GM18511 (cell line): ENCODE measurements at regions not wholly inside any gene's neighbourhood (a gene's known extent, or its start where the extent isn't known, plus 50 kb on each side); places are given as distances from the start of the nearest gene placed in this dataset.
"Not testable (repeated sequence)": the region's sequence is repeated elsewhere in the genome, so short reads cannot be mapped to it uniquely, and the experiment has no call there.

ENCODE experiments used
- ATAC-seq: cut with Tn5 transposase; IDR thresholded peaks from one replicate; pipeline ENCODE4 v1.9.1; 2021; ENCODE audit warnings: mild to moderate bottlenecking, moderate library complexity; ENCODE audit not compliant: unreplicated experiment

- no peak for ATAC-seq
Measured at GRCh38 chr12:128078301-128078971, 188.5 kb upstream of the TMEM132C start.

DNA sequence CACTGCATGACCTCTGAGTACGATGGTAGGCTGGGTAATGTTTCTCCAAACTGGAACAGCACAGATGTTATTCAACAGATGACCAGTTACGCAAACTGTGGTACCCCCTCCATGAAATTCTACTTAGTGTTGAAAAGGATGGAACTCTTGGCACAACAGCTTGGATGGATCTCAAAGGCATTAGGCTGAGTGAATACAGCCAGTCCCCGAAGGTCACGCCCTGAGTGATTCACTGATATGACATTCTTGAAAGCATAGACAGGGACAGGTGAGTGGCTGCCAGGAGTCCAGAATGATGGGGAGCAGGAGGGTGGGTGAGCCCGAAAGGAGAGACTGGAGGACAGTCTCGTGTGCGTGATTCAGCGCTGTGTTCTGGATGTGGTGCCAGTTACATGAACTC lies 187.5 kb upstream of the TMEM132C start:
- ATAC-seq = no peak

- no peak for ATAC-seq
Measured at GRCh38 chr12:128083132-128083729, 183.7 kb upstream of the TMEM132C start.

DNA sequence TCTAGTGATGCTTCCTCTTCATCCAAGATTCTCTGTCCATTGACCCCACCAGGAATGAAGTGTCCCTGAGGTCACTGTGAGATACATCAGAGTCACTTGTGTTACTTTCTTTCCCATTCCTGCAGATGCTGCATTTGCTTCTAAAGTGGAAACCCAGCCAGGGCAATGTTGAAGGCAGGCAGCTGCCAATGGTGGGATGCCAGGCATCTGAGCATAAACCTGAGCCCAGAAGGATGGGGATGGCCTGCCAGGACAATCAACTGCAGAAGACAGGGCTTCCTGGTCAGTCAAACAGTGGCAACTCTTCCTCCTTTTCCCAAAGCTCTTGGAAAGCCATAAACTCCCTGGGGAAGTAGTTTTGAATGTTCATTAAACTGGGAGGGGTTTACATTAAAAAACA lies 178.0 kb upstream of the TMEM132C start:
- no peak for ATAC-seq

- ATAC-seq = no peak
Measured at GRCh38 chr12:128089961-128090360, 177.0 kb upstream of the TMEM132C start.

GRCh38 chr12:128091101-128091720 lies 175.8 kb upstream of the TMEM132C start:
- ATAC-seq = no peak

- ATAC-seq = no peak
Measured at GRCh38 chr12:128091951-128092382, 175.0 kb upstream of the TMEM132C start.

- ATAC-seq = no peak
Measured at GRCh38 chr12:128098730-128099129, 168.2 kb upstream of the TMEM132C start.

GRCh38 chr12:128103152-128103551 lies 163.8 kb upstream of the TMEM132C start:
- ATAC-seq = no peak

DNA sequence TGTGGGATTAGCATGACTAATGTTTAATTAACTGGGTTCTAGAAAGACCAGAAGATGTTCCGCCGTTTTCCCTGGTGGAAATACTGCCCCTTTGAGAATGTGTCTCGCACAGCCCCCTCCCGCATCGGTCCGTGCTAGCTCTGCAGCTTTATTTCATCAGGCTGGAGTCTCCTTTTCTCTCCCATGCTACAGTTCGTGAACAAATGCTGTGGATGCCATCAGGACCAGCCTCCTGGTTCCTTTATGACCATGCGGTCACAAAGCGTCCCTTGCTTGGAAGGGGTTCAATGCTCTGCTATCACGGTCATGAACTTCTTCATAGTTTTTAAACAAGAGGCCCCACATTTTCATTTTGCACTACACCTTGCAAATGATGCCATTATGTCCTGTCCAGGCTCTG lies 157.7 kb upstream of the TMEM132C start:
- no peak for ATAC-seq

- ATAC-seq = no peak
Measured at GRCh38 chr12:128109636-128110035, 157.3 kb upstream of the TMEM132C start.

- no peak for ATAC-seq
Measured at GRCh38 chr12:128111333-128111732, 155.6 kb upstream of the TMEM132C start.

DNA sequence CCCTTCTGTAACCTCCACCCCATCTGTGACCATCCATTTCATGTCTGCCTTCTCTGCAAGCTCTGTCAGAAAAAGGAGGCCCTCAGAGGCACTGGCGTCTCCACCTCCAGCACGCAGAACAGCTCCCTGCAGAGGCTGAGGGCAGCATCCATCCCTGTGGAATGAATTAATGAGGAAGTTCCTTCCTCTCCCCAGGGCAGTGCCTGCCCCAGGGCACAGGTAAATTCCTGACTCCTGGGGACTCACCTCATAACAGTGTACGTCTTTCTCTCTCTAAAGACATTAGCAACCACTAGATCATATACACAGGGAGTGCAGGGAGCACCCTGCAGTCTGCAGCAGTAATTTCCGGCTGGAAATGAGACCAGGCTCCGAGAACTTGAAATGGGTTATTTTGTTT lies 155.0 kb upstream of the TMEM132C start:
- no peak for ATAC-seq

- ATAC-seq = not testable (repeated sequence)
Measured at GRCh38 chr12:128113250-128113649, 153.7 kb upstream of the TMEM132C start.

GRCh38 chr12:128114485-128114884 lies 152.5 kb upstream of the TMEM132C start:
- no peak for ATAC-seq

DNA sequence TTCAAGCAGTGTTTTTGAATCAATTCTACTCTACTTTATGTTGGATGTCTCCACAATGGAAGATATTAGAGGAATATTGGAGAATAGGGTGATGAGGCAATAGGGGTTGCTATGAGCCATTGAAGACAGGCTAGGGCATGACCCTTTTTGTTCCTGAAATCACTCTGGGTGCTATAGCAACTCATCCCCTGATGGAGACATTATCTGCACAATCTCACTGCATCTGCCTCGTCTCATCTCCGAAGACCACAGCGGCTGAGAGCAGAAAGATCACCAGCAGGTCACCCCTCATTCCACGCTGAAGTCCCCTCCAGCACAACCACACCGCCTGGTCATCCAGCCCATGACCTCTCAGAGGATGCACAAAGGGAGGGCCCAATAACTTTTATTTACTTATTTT lies 150.4 kb upstream of the TMEM132C start:
- ATAC-seq = no peak

DNA sequence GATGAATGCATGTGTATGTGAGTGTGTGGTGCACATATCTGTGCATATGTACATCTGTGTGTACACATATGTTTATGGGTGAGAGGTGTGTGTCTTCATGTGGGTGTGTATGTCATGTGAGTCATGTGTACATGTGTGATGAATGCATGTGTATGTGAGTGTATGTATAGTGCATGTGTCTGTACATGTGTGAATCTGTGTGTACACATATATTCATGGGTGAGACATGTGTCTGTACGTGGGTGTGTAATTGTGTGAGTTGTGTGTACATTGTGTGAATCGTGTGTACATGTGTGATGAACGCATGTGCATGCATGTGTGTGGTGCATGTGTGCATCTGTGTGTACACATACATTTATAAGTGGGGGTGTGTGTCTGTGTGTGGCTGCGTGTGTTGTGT lies 146.9 kb upstream of the TMEM132C start:
- ATAC-seq = no peak

DNA sequence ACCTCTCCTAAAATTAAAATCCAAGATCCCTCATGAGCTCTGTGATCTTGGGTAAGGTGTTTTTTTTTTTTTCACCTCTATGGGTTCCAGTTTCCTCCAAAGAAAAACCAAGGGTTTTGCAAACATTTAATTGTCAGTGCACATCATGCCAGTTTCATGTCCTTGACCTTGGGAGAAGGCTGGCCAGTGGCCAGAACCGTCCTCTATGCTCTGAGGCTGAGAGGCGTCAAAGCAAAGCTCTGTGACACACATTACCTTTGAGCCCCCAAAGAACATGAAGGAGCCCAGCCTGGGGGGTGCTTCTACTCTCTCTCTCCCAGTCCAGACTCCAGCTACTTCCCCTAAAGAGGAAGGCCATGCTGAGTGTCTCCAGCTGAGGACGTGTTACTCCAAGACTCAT lies 145.5 kb upstream of the TMEM132C start:
- no peak for ATAC-seq

- ATAC-seq = no peak
Measured at GRCh38 chr12:128123096-128123495, 143.9 kb upstream of the TMEM132C start.

DNA sequence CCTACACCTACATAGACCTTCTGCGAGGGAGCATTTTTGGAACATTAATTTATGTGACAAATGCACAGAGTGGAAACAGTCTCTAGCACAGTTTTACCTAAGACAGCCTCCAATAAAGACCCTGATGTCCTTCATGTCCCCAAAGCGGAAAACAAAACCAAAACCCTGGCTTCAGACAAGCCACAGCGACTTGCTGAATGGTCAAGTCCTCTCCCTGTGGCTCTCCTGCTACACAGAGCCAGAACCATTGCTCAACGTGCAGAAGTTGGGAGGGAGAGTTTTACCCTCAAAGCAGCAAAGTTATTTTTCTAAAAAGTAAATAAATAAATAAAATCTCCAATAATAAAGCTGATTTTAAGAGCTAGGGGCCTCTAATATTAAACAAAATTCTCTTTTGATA lies 135.0 kb upstream of the TMEM132C start:
- ATAC-seq = no peak

GRCh38 chr12:128133321-128134073 lies 133.5 kb upstream of the TMEM132C start:
- ATAC-seq = no peak

GRCh38 chr12:128137140-128137539 lies 129.8 kb upstream of the TMEM132C start:
- ATAC-seq = no peak
